ENCODE measurements at regions not wholly inside any gene's neighbourhood (a gene's known extent, or its start where the extent isn't known, plus 50 kb on each side); places are given as distances from the start of the nearest gene placed in this dataset.
A peak's percentile ranks its signal among the peaks of the same experiment; 100 is the strongest.
"Not testable (repeated sequence)": the region's sequence is repeated elsewhere in the genome, so short reads cannot be mapped to it uniquely, and the experiment has no call there.

- H3K4me1 Mint-ChIP-seq, result peaks cover 18% of the 10 kb centered on the region
- H3K27me3 Mint-ChIP-seq, result peaks cover 44% of the 10 kb centered on the region
- no peaks in the 10 kb centered on the region for H3K9me3 Mint-ChIP-seq
- H3K36me3 Mint-ChIP-seq, result no peaks in the 10 kb centered on the region
- no peak overlapping the region for H3K4me3 Mint-ChIP-seq
- no peak overlapping the region for H3K27ac Mint-ChIP-seq
- CTCF ChIA-PET, result interaction anchor here (1.2 to 1.7 kb wide), 5 partner anchors 34 to 405 kb away, joined by 3 to 5 read pairs (median 4); no protein-coding TSS in a partner anchor
- no peak for DNase-seq
Observed at GRCh38 chr14:106060276-106060975, 534.0 kb downstream of the TMEM121 start.

DNA sequence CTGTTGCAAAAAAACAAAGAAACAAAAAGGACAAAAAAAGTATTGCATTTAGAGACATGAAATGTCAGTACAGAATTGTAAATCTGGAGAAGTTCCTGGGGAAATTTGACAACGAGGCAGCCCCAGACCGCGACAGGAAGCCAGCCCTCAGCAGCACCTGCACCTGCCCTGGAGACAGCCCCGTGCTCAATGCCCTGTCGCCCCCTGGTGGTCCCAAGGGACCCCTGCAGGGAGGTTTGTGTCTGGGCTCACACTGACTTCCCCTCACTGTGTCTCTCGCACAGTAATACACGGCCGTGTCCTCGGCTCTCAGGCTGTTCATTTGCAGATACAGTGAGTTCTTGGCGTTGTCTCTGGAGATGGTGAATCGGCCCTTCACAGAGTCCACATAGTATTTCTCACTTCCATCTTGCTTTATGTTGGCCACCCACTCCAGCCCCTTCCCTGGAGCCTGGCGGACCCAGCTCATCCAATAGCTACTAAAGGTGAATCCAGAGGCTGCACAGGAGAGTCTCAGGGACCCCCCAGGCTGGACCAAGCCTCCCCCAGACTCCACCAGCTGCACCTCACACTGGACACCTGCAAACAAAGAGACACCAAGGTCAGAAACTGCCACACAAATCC is 535.6 kb downstream of the TMEM121 start:
- CTCF ChIA-PET, result interaction anchor here (0.6 to 3.7 kb wide), 10 partner anchors 17 to 313 kb away, joined by 3 to 15 read pairs (median 4); no protein-coding TSS in a partner anchor

GRCh38 chr14:106062502-106063272 is 536.3 kb downstream of the TMEM121 start:
- peaks cover 18% of the 10 kb centered on the region for H3K4me1 Mint-ChIP-seq
- no peak overlapping the region for H3K4me3 Mint-ChIP-seq
- H3K36me3 Mint-ChIP-seq, result no peaks in the 10 kb centered on the region
- peaks cover 49% of the 10 kb centered on the region for H3K27me3 Mint-ChIP-seq
- H3K27ac Mint-ChIP-seq, result no peak overlapping the region
- CTCF ChIA-PET, result interaction anchor here (0.6 to 3.7 kb wide), 8 partner anchors 8 to 66 kb away, joined by 3 to 15 read pairs (median 4); no protein-coding TSS in a partner anchor
- no peak for DNase-seq
- H3K9me3 Mint-ChIP-seq, result no peaks in the 10 kb centered on the region

More for the DNA sequence above, 535.6 kb downstream of the TMEM121 start:
- H3K4me1 Mint-ChIP-seq, result peaks cover 18% of the 10 kb centered on the region
- peaks cover 47% of the 10 kb centered on the region for H3K27me3 Mint-ChIP-seq
- H3K36me3 Mint-ChIP-seq, H3K9me3 Mint-ChIP-seq, H3K27ac Mint-ChIP-seq, H3K4me3 Mint-ChIP-seq: not testable (repeated sequence)
- DNase-seq, result peak; percentile 91

DNA sequence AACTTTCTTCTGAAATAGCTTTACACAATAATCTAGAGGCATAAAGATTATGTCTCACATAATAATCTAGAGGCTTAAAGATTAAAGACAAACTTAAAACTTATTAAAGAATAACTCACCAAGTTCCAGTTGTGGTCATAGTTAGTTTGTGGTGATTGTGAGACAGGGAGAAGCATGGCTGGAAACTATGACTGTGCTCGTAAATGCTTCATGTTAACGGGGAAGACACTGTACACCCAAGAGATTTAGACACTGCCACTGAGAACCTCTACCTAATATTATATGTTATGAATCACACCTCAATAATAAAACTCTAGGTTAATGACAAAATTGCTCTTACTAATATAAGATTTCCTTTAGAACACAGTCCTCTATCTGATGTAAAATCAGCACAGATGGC is 541.6 kb downstream of the TMEM121 start:
- Mint-ChIP-seq H3K4me3 (no peak overlapping the region), H3K27me3 (peaks cover 21% of the 10 kb centered on the region)

GRCh38 chr14:106069804-106070625 is 543.6 kb downstream of the TMEM121 start:
- CTCF ChIA-PET, result interaction anchor here (1.5 kb wide), 1 partner anchor 58 kb away, joined by 4 read pairs; no protein-coding TSS in a partner anchor

More for the DNA sequence above, 541.6 kb downstream of the TMEM121 start:
- Mint-ChIP-seq H3K27ac (no peak overlapping the region), H3K36me3 (no peaks in the 10 kb centered on the region), H3K4me1 (peaks cover 8% of the 10 kb centered on the region), H3K9me3 (no peaks in the 10 kb centered on the region)
- CTCF ChIA-PET, result interaction anchor here (1.9 kb wide), 1 partner anchor 67 kb away, joined by 4 read pairs; no protein-coding TSS in a partner anchor
- no peak for DNase-seq

DNA sequence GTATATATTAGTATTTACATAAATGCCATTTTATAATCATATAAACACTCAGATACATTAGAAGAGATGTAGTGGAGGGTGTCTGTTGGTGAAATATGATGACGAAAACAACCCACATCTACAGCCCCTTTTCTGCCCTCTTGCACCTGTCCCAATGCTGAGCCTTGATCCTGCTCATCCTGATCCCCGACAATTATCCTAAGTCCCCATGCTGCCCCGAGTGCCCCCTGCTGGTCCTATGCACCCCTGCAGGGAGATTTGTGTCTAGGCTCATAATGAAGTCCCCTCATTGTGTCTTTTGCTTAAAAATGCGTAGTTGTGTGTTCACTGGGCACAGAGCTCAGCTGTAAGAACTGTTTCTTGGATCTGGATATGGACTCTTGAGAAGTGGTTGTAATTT is 554.5 kb downstream of the TMEM121 start:
- peaks cover 1% of the 10 kb centered on the region for H3K4me1 Mint-ChIP-seq
- no peaks in the 10 kb centered on the region for H3K9me3 Mint-ChIP-seq
- H3K36me3 Mint-ChIP-seq, result no peaks in the 10 kb centered on the region
- H3K4me3 Mint-ChIP-seq, result no peak overlapping the region
- no peak for DNase-seq
- H3K27me3 Mint-ChIP-seq, result peaks cover 20% of the 10 kb centered on the region
- CTCF ChIA-PET, result interaction anchor here (2.3 kb wide), 1 partner anchor 14 kb away, joined by 12 read pairs; no protein-coding TSS in a partner anchor
- H3K27ac Mint-ChIP-seq, result no peak overlapping the region

More at GRCh38 chr14:106069804-106070625, 543.6 kb downstream of the TMEM121 start:
- Mint-ChIP-seq H3K4me1 (peaks cover 8% of the 10 kb centered on the region), H3K36me3 (no peaks in the 10 kb centered on the region), H3K4me3 (no peak overlapping the region), H3K27me3 (peaks cover 14% of the 10 kb centered on the region), H3K9me3 (no peaks in the 10 kb centered on the region), H3K27ac (no peak overlapping the region)
- DNase-seq, result no peak

GRCh38 chr14:106081721-106082120 is 555.3 kb downstream of the TMEM121 start:
- CTCF ChIA-PET, result interaction anchor here (5.3 kb wide), 1 partner anchor 13 kb away, joined by 23 read pairs; no protein-coding TSS in a partner anchor
- H3K36me3 Mint-ChIP-seq, H3K27ac Mint-ChIP-seq, H3K9me3 Mint-ChIP-seq, H3K4me1 Mint-ChIP-seq, DNase-seq, H3K4me3 Mint-ChIP-seq: not testable (repeated sequence)
- H3K27me3 Mint-ChIP-seq, result peaks cover 20% of the 10 kb centered on the region

DNA sequence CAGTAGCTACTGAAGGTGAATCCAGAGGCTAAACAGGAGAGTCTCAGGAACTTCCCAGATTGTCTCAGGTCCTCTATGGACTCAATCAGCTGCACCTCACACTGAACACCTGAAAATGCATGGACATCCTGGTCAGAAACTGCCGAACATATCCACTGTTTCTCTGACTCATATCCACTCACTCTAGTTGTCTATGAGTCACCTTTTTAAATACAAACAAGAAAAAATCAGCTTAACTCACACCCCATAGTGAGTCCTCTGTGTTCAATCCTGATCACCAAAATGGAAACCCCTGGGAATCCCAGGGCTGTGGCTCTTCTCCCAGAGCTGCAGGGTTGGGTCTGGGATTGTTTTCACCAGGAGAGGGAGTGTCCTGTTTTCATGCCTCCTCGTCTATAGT is 556.7 kb downstream of the TMEM121 start:
- peaks cover 22% of the 10 kb centered on the region for H3K4me1 Mint-ChIP-seq
- DNase-seq, result no peak
- H3K27me3 Mint-ChIP-seq, result peaks cover 20% of the 10 kb centered on the region
- CTCF ChIA-PET, result interaction anchor here (0.9 to 5.3 kb wide), 2 partner anchors 11 to 71 kb away, joined by 3 to 23 read pairs; no protein-coding TSS in a partner anchor
- H3K27ac Mint-ChIP-seq, result no peak overlapping the region
- no peaks in the 10 kb centered on the region for H3K9me3 Mint-ChIP-seq
- H3K4me3 Mint-ChIP-seq, result no peak overlapping the region
- H3K36me3 Mint-ChIP-seq, result no peaks in the 10 kb centered on the region

GRCh38 chr14:106087837-106088236 is 561.5 kb downstream of the TMEM121 start:
- Mint-ChIP-seq H3K36me3 (no peaks in the 10 kb centered on the region), H3K9me3 (no peaks in the 10 kb centered on the region), H3K27me3 (peaks cover 12% of the 10 kb centered on the region), H3K4me1 (peaks cover 31% of the 10 kb centered on the region), H3K27ac (no peak overlapping the region), H3K4me3 (no peak overlapping the region)
- no peak for DNase-seq
- CTCF ChIA-PET, result interaction anchor here (0.9 kb wide), 1 partner anchor 11 kb away, joined by 3 read pairs; no protein-coding TSS in a partner anchor

DNA sequence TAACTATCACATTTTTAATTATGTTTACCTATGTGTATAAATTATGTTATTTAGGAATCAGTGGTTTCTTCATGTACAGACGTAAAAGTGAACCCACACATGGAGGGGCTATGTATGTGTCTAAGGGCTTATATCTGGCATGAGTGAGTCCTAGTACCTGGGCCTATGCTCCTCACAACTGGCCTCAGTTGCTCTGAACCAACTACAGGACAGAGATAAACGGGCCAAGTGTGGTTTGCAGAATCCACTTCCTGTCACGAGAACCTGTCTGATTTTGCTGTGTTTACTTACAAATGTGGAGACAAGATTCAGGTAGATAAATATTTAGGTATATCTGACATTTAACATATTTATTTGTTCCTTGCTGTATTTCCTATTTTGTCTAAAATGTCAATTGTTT is 562.5 kb downstream of the TMEM121 start:
- not testable (repeated sequence) for DNase-seq, H3K9me3 Mint-ChIP-seq, H3K36me3 Mint-ChIP-seq, H3K27me3 Mint-ChIP-seq, H3K27ac Mint-ChIP-seq, H3K4me3 Mint-ChIP-seq
- peaks cover 31% of the 10 kb centered on the region for H3K4me1 Mint-ChIP-seq
- CTCF ChIA-PET, result interaction anchor here (1.0 kb wide), 1 partner anchor 84 kb away, joined by 3 read pairs; no protein-coding TSS in a partner anchor

DNA sequence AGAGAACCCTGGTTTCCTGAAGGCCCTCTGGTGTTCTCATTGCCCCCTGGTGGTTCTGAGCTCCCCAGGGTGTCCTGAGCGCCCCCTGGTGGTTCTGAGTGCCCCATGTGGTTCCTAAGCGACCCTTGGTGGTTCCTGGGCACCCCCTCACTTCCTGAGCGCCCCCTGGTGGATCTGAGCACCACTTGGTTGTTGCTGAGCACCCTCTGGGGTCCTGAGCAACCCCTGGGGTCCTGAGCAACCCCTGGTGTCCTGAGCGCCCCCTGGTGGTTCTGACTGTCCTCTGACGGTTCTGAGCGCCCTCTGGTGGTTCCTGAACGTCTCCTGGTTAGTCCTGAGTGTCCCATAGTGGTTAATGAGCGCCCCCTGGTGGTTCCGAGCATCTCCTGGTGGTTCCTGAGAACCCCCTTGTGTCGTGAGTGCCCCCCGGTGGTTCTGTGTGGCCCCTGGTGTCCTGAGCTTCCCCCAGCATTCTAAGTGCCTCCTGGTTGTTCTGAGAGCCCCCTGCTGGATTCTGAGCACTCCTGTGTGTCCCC is 568.3 kb downstream of the TMEM121 start:
- H3K9me3 Mint-ChIP-seq, result no peaks in the 10 kb centered on the region
- no peak overlapping the region for H3K4me3 Mint-ChIP-seq
- DNase-seq, result peak; percentile 79
- CTCF ChIA-PET, result interaction anchor here (0.7 to 2.5 kb wide), 15 partner anchors 10 to 592 kb away, joined by 3 to 23 read pairs (median 4); no protein-coding TSS in a partner anchor
- H3K27ac Mint-ChIP-seq, result no peak overlapping the region
- no peaks in the 10 kb centered on the region for H3K4me1 Mint-ChIP-seq
- peaks cover 25% of the 10 kb centered on the region for H3K27me3 Mint-ChIP-seq
- H3K36me3 Mint-ChIP-seq, result no peaks in the 10 kb centered on the region

DNA sequence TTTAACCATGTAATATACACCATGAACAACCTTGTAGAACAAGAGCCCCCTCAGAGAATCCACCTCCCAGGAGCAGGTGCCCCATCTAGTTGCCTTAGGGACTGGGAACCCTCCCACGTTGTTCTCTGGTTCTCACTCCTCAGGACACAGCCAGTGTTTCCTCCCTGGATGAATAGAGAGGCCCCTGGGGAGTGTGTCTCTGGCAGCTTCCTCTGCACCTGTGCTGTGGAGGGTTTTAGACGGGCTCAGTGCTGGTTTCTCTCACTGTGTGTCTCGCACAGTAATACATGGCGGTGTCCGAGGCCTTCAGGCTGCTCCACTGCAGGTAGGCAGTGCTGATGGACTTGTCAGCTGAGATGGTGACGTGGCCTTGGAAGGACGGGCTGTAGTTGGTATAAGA is 581.3 kb downstream of the TMEM121 start:
- CTCF ChIA-PET, result interaction anchor here (0.9 kb wide), 1 partner anchor 13 kb away, joined by 3 read pairs; no protein-coding TSS in a partner anchor
- Mint-ChIP-seq H3K4me1 (no peaks in the 10 kb centered on the region), H3K4me3 (no peak overlapping the region), H3K36me3 (no peaks in the 10 kb centered on the region), H3K27ac (no peak overlapping the region), H3K27me3 (peaks cover 31% of the 10 kb centered on the region), H3K9me3 (no peaks in the 10 kb centered on the region)
- DNase-seq, result no peak

DNA sequence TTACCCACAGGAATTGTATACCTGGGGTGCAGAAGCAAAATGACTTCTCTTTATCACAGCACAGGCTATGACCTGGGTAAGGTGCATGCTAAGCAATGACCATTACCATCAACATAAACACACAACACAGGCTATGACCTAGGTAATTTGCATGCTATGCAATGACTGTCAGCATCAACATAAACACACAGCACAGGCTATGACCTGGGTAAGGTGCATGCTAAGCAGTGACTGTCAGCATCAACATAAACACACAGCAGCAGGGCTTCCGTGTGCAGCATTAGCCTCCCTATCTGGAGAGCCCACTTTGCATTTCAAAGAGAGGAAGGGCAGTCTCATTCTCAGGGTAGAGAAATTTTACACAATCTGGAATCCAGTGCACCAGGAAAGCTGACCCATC is 583.0 kb downstream of the TMEM121 start:
- Mint-ChIP-seq H3K4me1 (no peaks in the 10 kb centered on the region), H3K9me3 (no peaks in the 10 kb centered on the region), H3K4me3 (no peak overlapping the region), H3K27ac (no peak overlapping the region), H3K27me3 (peaks cover 28% of the 10 kb centered on the region), H3K36me3 (no peaks in the 10 kb centered on the region)
- no peak for DNase-seq
- CTCF ChIA-PET, result no interaction called here
